HUES48 (cell line): ENCODE measurements at regions not wholly inside any gene's neighbourhood (a gene's known extent, or its start where the extent isn't known, plus 50 kb on each side); places are given as distances from the start of the nearest gene placed in this dataset.

Experiments used
- H3K27ac ChIP-seq: one replicate; pipeline ENCODE4 v1.7.0; 2013; ENCODE audit warnings: low read depth, low read length, inconsistent platforms
- H3K27me3 ChIP-seq: 2 replicates; pipeline ENCODE4 v1.6.1; 2013; ENCODE audit warnings: mild to moderate bottlenecking, low read length; ENCODE audit not compliant: control insufficient read depth, insufficient read depth
- H3K36me3 ChIP-seq: 2 replicates; pipeline ENCODE4 v1.6.1; 2013; ENCODE audit warnings: low read length; ENCODE audit not compliant: control insufficient read depth, insufficient read depth
- H3K4me1 ChIP-seq: 2 replicates; pipeline ENCODE4 v1.6.1; 2013; ENCODE audit warnings: mild to moderate bottlenecking, low read length; ENCODE audit not compliant: control insufficient read depth, insufficient read depth
- H3K4me3 ChIP-seq: 2 replicates; pipeline ENCODE4 v1.5.1; 2013; ENCODE audit warnings: mild to moderate bottlenecking, low read depth, low read length
- H3K9ac ChIP-seq: 2 replicates; pipeline ENCODE4 v1.6.1; 2013; ENCODE audit warnings: mild to moderate bottlenecking, low read depth, low read length, moderate library complexity
- H3K9me3 ChIP-seq: 2 replicates; pipeline ENCODE4 v1.6.1; 2013; ENCODE audit warnings: low read length; ENCODE audit not compliant: control insufficient read depth, insufficient read depth

DNA sequence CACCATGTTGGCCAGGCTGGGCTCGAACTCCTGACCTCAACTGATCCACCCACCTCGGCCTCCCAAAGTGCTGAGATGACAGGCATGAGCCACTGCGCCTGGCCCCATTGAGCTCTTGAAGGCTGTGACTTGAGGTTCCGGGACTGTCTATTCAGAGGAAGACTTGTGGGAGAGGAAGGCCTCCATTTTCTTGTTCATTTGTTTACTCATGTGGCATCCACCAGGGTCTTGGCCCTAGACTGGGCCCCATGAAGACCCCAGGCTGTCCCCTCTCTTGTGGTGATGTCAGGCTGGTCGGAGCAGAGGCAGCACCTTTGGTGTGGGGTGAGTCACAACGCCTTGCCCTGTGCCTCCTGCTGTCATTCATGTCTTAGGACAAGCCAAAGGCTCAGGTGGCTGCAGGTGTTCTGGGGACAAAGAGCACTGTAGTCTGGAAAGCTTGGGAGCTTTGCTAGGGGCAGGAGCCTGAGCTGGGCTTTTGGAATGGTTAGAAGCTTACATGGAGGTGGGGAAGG lies 224.6 kb upstream of the C1orf174 start:
- peaks cover 28% of the 10 kb centered on the region for H3K9me3 ChIP-seq
- no peaks in the 10 kb centered on the region for H3K4me1 ChIP-seq
- no peaks in the 10 kb centered on the region for H3K27me3 ChIP-seq
- no peak overlapping the region for H3K4me3 ChIP-seq
- no peaks in the 10 kb centered on the region for H3K36me3 ChIP-seq
- H3K9ac ChIP-seq, result no peak overlapping the region
- H3K27ac ChIP-seq, result no peak overlapping the region

DNA sequence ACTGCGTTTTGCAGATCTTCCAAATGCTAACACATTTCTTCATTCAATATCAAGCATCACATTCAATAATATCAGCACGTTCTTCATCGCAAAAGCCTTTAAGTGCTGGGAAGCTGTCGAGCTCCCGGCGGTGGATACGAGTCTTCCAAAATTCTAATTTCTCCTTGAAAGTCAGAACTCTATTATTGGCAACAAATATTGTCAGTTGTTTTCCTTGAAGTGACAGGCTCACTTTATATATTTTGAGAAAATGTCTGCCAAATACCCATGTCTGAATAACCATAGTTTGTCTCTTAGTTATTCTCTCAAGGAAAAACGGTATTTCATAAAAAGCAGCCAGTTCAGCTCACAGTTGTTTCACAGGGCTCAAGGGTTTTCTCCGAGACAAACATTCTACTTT lies 226.2 kb upstream of the C1orf174 start:
- Histone ChIP-seq H3K27ac (no peak overlapping the region), H3K4me3 (no peak overlapping the region), H3K9ac (no peak overlapping the region), H3K9me3 (peaks cover 31% of the 10 kb centered on the region), H3K4me1 (no peaks in the 10 kb centered on the region), H3K36me3 (no peaks in the 10 kb centered on the region), H3K27me3 (no peaks in the 10 kb centered on the region)

DNA sequence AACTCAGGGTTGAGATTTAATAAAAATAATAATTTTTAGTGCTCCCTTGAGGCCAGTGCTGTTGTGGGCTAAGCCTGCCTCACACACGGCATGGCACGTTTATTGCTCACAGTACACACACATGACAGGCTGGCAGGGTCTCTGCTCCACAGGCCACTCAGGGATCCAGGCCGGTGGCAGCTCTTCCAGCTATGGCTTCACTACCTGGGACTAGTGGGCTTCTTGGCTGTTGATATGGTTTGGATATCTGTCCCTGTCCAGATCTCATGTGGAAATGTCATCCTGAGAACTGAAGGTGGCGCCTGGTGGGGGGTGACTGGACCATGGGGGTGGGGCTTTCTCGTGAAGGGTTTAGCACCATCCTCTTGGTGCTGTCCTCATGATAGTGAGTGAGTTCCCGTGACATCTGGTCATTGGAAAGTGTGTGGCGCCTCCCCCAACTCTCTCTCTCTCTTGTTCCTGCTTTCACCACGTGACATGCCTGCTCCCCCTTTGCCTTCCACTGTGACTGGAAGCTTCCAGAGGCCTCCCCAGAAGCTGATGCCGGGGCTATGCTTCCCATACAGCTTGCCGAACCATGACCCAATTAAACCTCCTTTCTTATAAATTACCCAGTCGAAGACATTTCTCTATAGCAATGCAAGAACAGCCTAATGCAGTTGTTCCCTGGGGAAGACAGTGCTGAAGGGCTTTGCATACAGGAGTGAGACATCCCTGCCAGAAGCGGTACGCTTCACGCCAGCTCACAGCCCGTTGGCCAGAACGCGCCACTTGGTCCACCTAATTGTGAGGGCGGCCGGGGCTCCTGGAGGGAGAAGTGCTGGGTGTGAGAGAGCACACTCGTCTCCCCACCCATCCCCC lies 226.9 kb upstream of the C1orf174 start:
- no peak overlapping the region for H3K9ac ChIP-seq
- no peaks in the 10 kb centered on the region for H3K36me3 ChIP-seq
- H3K27me3 ChIP-seq, result no peaks in the 10 kb centered on the region
- H3K4me3 ChIP-seq, result no peak overlapping the region
- no peak overlapping the region for H3K27ac ChIP-seq
- H3K4me1 ChIP-seq, result no peaks in the 10 kb centered on the region
- H3K9me3 ChIP-seq, result peaks cover 27% of the 10 kb centered on the region

GRCh38 chr1:4127592-4128140 lies 227.6 kb upstream of the C1orf174 start:
- no peaks in the 10 kb centered on the region for H3K36me3 ChIP-seq
- no peak overlapping the region for H3K9ac ChIP-seq
- H3K27ac ChIP-seq, result no peak overlapping the region
- no peaks in the 10 kb centered on the region for H3K4me1 ChIP-seq
- no peak overlapping the region for H3K4me3 ChIP-seq
- peaks cover 27% of the 10 kb centered on the region for H3K9me3 ChIP-seq
- H3K27me3 ChIP-seq, result no peaks in the 10 kb centered on the region

- H3K9ac ChIP-seq, result no peak overlapping the region
- H3K4me3 ChIP-seq, result no peak overlapping the region
- no peaks in the 10 kb centered on the region for H3K36me3 ChIP-seq
- no peaks in the 10 kb centered on the region for H3K4me1 ChIP-seq
- H3K9me3 ChIP-seq, result peaks cover 21% of the 10 kb centered on the region
- H3K27ac ChIP-seq, result no peak overlapping the region
- no peaks in the 10 kb centered on the region for H3K27me3 ChIP-seq
Measured at GRCh38 chr1:4128616-4129015, 228.5 kb upstream of the C1orf174 start.

GRCh38 chr1:4129693-4130092 lies 229.6 kb upstream of the C1orf174 start:
- H3K9me3 ChIP-seq, result peaks cover 24% of the 10 kb centered on the region
- no peak overlapping the region for H3K27ac ChIP-seq
- H3K9ac ChIP-seq, result no peak overlapping the region
- H3K4me1 ChIP-seq, result no peaks in the 10 kb centered on the region
- H3K27me3 ChIP-seq, result no peaks in the 10 kb centered on the region
- H3K36me3 ChIP-seq, result no peaks in the 10 kb centered on the region
- no peak overlapping the region for H3K4me3 ChIP-seq

DNA sequence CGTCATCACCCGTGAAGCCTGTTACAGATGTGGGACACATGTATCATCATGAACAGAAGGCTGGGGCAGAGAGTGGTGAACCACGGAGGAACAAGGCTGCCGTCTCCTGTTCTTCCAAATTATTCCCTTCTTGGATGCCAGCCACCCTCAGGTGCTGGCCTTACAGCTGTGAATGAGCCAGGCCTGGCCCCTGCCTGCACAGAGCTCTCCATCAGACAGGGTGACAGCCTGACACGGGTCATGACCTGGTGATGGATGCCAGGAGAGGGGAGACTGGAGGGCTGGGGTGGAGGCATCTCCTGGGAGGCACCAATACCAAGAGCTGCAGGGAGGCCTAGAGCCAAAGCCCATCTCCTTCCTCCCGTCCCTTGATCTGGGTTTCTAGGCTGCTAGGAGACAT lies 230.0 kb upstream of the C1orf174 start:
- Histone ChIP-seq H3K27ac (no peak overlapping the region), H3K36me3 (no peaks in the 10 kb centered on the region), H3K4me1 (no peaks in the 10 kb centered on the region), H3K4me3 (no peak overlapping the region), H3K27me3 (no peaks in the 10 kb centered on the region), H3K9ac (no peak overlapping the region), H3K9me3 (peaks cover 28% of the 10 kb centered on the region)

- Histone ChIP-seq H3K9me3 (peaks cover 41% of the 10 kb centered on the region), H3K27me3 (no peaks in the 10 kb centered on the region), H3K4me3 (no peak overlapping the region), H3K4me1 (no peaks in the 10 kb centered on the region), H3K36me3 (no peaks in the 10 kb centered on the region), H3K9ac (no peak overlapping the region), H3K27ac (no peak overlapping the region)
Measured at GRCh38 chr1:4131734-4132133, 231.7 kb upstream of the C1orf174 start.

- H3K36me3 ChIP-seq, result no peaks in the 10 kb centered on the region
- no peak overlapping the region for H3K27ac ChIP-seq
- no peaks in the 10 kb centered on the region for H3K4me1 ChIP-seq
- H3K9ac ChIP-seq, result no peak overlapping the region
- no peaks in the 10 kb centered on the region for H3K27me3 ChIP-seq
- H3K9me3 ChIP-seq, result peaks cover 48% of the 10 kb centered on the region
- H3K4me3 ChIP-seq, result no peak overlapping the region
Measured at GRCh38 chr1:4132352-4133296, 232.6 kb upstream of the C1orf174 start.

DNA sequence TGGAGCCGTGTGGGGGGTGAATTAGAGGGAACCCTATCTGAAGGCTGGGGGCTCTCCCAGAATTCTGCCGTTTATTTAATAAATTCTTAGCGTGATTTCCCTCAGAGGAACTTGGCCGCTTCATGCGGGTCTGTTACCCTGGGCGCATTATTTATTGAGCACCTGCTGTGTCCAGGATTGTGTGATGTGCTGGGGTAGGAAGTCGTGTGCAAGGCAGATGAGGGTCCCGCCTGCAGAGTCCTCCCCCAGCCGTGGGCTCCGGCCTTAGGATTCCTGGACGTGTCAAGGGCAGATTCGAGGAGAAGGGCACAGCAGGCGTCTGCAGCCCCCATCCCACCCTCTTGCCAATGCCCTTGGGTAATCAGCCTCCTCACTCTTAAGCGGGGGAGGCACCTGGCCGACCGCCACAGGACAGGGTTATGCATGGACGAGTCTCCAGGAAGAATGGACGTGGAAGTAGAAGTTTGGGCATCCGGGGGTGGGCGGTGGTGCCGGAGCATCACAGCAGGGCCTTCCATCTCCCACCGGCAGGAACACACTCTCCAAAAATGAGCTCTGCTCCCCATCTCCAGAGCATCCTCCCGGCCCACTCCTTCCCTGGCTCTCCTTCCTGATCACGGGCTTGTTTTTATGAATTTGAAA lies 233.3 kb upstream of the C1orf174 start:
- no peaks in the 10 kb centered on the region for H3K27me3 ChIP-seq
- no peak overlapping the region for H3K9ac ChIP-seq
- no peaks in the 10 kb centered on the region for H3K4me1 ChIP-seq
- no peak overlapping the region for H3K27ac ChIP-seq
- peaks cover 52% of the 10 kb centered on the region for H3K9me3 ChIP-seq
- no peak overlapping the region for H3K4me3 ChIP-seq
- H3K36me3 ChIP-seq, result no peaks in the 10 kb centered on the region
